Neural cell (in vitro differentiated cells): ENCODE measurements at regions not wholly inside any gene's neighbourhood (a gene's known extent, or its start where the extent isn't known, plus 50 kb on each side); places are given as distances from the start of the nearest gene placed in this dataset.

Experiments
- H2AFZ ChIP-seq: fragments of 200-600, 300-800 bp; sonication (generic), shearing (Covaris generic); 2 replicates; pipeline ENCODE4 v1.6.0; 2014; ENCODE audit warnings: low read depth, mild to moderate bottlenecking, antibody characterized with exemption, low read length, moderate library complexity
- H3F3A ChIP-seq: fragments of 200-600 bp; shearing (Covaris generic); 2 replicates; pipeline ENCODE4 v1.6.1; 2016; ENCODE audit warnings: mild to moderate bottlenecking, moderate library complexity, mixed read lengths, antibody characterized with exemption, low read length; ENCODE audit not compliant: insufficient read depth, poor library complexity, severe bottlenecking
- H3K27ac ChIP-seq: fragments of 200-600, 300-800 bp; sonication (generic), shearing (Covaris generic); 2 replicates; pipeline ENCODE4 v1.5.1; 2014; ENCODE audit warnings: mild to moderate bottlenecking, low read length, moderate library complexity
- H3K27me3 ChIP-seq: fragments of 300-800, 200-600 bp; sonication (generic), shearing (Covaris generic); 2 replicates; pipeline ENCODE4 v1.6.0; 2014; ENCODE audit warnings: mild to moderate bottlenecking, low read depth, low read length, moderate library complexity; ENCODE audit not compliant: insufficient read depth
- H3K36me3 ChIP-seq: fragments of 300-800, 200-600 bp; sonication (generic), shearing (Covaris generic); 2 replicates; pipeline ENCODE4 v1.5.1; 2014; ENCODE audit warnings: mild to moderate bottlenecking, antibody characterized with exemption, low read length, moderate library complexity; ENCODE audit not compliant: insufficient read depth
- H3K4me2 ChIP-seq: fragments of 300-800, 200-600 bp; sonication (generic), shearing (Covaris generic); 2 replicates; pipeline ENCODE4 v1.6.0; 2014; ENCODE audit warnings: mild to moderate bottlenecking, low read length
- H3K4me3 ChIP-seq: fragments of 300-800, 200-600 bp; sonication (generic), shearing (Covaris generic); 2 replicates; pipeline ENCODE4 v1.5.1; 2014; ENCODE audit warnings: mild to moderate bottlenecking, low read length, moderate library complexity
- H3K79me2 ChIP-seq: fragments of 200-600 bp; shearing (Covaris generic); replicated peaks from 2 replicates; pipeline ENCODE4 v1.6.0; 2014; ENCODE audit warnings: mild to moderate bottlenecking, low read length, moderate library complexity; ENCODE audit not compliant: insufficient read depth
- H3K9ac ChIP-seq: fragments of 300-800, 200-600 bp; sonication (generic), shearing (Covaris generic); 2 replicates; pipeline ENCODE4 v1.6.1; 2016; ENCODE audit warnings: mild to moderate bottlenecking, low read length, mixed read lengths
- H3K9me2 ChIP-seq: fragments of 200-600 bp; shearing (Covaris generic); 2 replicates; pipeline ENCODE4 v1.6.1; 2016; ENCODE audit warnings: mild to moderate bottlenecking, low read length, mixed read lengths; ENCODE audit not compliant: insufficient read depth
- H3K9me3 ChIP-seq: fragments of 200-600, 300-800 bp; sonication (generic), shearing (Covaris generic); 2 replicates; pipeline ENCODE4 v1.6.1; 2016; ENCODE audit warnings: mild to moderate bottlenecking, mixed run types, low read length, moderate library complexity, mixed read lengths
- H4K20me1 ChIP-seq: fragments of 200-600 bp; shearing (Covaris generic); 2 replicates; pipeline ENCODE4 v1.6.1; 2016; ENCODE audit warnings: mild to moderate bottlenecking, mixed run types; ENCODE audit not compliant: insufficient read depth
- CTCF ChIP-seq: fragments of 450-650 bp; IDR thresholded peaks from 2 replicates; pipeline ENCODE4 v1.5.1; 2014; ENCODE audit warnings: antibody characterized with exemption, mild to moderate bottlenecking, moderate library complexity; ENCODE audit not compliant: poor library complexity, severe bottlenecking
- EP300 ChIP-seq: fragments of 450-650 bp; conservative IDR thresholded peaks from 2 replicates; pipeline ENCODE4 v1.6.1; 2014; ENCODE audit warnings: antibody characterized with exemption, mild to moderate bottlenecking, moderate library complexity; ENCODE audit not compliant: poor library complexity, severe bottlenecking
- EZH2 ChIP-seq: fragments of 200-600, 300-800 bp; shearing (Covaris generic), sonication (generic); IDR thresholded peaks from 2 replicates; pipeline ENCODE4 v1.6.1; 2014; ENCODE audit warnings: antibody characterized with exemption, low read length, borderline replicate concordance, mild to moderate bottlenecking; ENCODE audit not compliant: insufficient read depth, poor library complexity, severe bottlenecking
- RAD21 ChIP-seq: fragments of 450-650 bp; conservative IDR thresholded peaks from 2 replicates; pipeline ENCODE4 v1.6.1; 2014; ENCODE audit warnings: antibody characterized with exemption, mild to moderate bottlenecking, moderate library complexity
- SMC3 ChIP-seq: fragments of 450-650 bp; conservative IDR thresholded peaks from 2 replicates; pipeline ENCODE4 v1.6.1; 2014; ENCODE audit warnings: antibody characterized with exemption, mild to moderate bottlenecking, moderate library complexity; ENCODE audit not compliant: poor library complexity
- TAF1 ChIP-seq: IDR thresholded peaks from 2 replicates; pipeline ENCODE4 v1.6.1; 2012; ENCODE audit warnings: low read depth
- TF ChIP-seq, protein P1 (sequence below): IDR thresholded peaks from 2 replicates; pipeline ENCODE4 v1.6.1; 2012; ENCODE audit warnings: borderline replicate concordance

DNA sequence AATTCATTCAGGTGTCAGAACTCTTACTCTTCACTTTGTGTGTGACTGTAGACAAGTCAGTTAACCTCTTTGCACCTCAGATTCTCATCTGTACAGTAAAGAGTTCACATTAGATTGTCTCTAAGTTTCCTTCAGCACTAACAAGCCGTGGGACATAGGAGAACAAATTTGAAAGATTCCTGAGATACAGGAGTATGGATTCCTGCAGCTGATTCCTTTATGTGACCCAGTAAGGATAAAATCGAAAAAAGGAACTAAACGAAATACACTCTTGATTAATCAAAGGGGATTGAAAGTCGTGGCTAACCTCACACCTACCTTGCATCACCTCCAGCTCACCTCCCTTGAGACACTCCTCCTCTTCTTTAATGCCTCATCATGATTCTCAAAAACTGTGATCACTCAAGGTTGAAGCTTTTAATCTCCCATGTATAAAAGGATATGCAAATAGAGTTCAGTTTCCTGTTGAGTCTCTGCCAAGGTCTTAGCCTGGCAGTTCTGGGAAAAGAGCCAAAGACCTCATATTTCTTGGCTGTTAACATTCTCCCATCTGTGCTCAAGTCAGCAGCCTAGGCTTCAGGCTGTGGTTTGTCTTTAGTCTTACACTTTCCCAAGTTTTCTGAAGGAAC, 156.6 kb downstream of the DAD1 start:
- Histone ChIP-seq H3K9ac (no peak overlapping the region), H2AFZ (no peak overlapping the region), H3K9me2 (no peaks in the 10 kb centered on the region), H3K27me3 (no peaks in the 10 kb centered on the region), H3K36me3 (no peaks in the 10 kb centered on the region), H3K4me3 (no peak overlapping the region), H3K27ac (no peak overlapping the region), H3K4me2 (no peak overlapping the region), H3K79me2 (no peaks in the 10 kb centered on the region), H4K20me1 (no peaks in the 10 kb centered on the region), H3K9me3 (no peaks in the 10 kb centered on the region), H3F3A (no peaks in the 10 kb centered on the region)
- no peak for TF ChIP-seq RAD21
- no peak for TF ChIP-seq SMC3
- no peak for TF ChIP-seq TAF1
- no peak for TF ChIP-seq EZH2
- TF ChIP-seq, protein P1, sequence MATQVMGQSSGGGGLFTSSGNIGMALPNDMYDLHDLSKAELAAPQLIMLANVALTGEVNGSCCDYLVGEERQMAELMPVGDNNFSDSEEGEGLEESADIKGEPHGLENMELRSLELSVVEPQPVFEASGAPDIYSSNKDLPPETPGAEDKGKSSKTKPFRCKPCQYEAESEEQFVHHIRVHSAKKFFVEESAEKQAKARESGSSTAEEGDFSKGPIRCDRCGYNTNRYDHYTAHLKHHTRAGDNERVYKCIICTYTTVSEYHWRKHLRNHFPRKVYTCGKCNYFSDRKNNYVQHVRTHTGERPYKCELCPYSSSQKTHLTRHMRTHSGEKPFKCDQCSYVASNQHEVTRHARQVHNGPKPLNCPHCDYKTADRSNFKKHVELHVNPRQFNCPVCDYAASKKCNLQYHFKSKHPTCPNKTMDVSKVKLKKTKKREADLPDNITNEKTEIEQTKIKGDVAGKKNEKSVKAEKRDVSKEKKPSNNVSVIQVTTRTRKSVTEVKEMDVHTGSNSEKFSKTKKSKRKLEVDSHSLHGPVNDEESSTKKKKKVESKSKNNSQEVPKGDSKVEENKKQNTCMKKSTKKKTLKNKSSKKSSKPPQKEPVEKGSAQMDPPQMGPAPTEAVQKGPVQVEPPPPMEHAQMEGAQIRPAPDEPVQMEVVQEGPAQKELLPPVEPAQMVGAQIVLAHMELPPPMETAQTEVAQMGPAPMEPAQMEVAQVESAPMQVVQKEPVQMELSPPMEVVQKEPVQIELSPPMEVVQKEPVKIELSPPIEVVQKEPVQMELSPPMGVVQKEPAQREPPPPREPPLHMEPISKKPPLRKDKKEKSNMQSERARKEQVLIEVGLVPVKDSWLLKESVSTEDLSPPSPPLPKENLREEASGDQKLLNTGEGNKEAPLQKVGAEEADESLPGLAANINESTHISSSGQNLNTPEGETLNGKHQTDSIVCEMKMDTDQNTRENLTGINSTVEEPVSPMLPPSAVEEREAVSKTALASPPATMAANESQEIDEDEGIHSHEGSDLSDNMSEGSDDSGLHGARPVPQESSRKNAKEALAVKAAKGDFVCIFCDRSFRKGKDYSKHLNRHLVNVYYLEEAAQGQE = no peak

GRCh38 chr14:22429546-22430294, 159.3 kb downstream of the DAD1 start:
- Histone ChIP-seq H3K36me3 (no peaks in the 10 kb centered on the region), H3K9ac (no peak overlapping the region), H3K27me3 (no peaks in the 10 kb centered on the region), H3K79me2 (no peaks in the 10 kb centered on the region), H3K4me2 (no peak overlapping the region), H3K4me3 (no peak overlapping the region), H3F3A (no peaks in the 10 kb centered on the region), H3K9me2 (no peaks in the 10 kb centered on the region), H3K9me3 (no peaks in the 10 kb centered on the region), H3K27ac (peak overlapping the region; percentile 70), H4K20me1 (no peaks in the 10 kb centered on the region), H2AFZ (no peak overlapping the region)
- TF ChIP-seq EZH2 (no peak), RAD21 (no peak)

DNA sequence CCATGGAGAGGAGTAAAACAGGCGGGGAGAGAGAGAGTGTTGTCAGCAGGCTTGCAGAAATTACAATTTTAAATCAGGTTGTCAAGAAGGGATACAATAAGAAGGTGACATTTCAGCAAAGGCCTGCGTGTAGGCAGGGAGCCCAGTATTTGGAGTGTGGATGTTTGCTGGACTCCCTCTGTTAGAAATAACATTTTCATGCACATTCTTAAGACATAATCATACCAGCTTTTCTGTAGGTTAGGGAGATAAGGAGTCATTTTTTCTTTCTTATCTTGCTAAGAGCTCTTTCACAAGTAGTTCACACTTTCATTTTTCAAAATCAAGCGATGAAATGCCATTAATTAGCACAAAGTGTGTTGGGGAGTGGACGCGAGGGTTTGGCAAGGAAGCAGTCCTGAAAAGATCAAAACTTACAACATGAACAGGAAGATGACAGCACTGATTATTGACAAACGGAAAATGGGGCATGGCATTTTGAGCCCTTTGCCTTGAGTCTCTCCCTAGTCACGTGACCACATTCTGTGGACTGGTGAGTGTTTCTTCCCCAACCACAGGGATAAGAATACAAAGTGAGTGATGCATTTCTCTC, 160.2 kb downstream of the DAD1 start:
- Histone ChIP-seq H3K27ac (peak overlapping the region; percentile 70), H3F3A (no peaks in the 10 kb centered on the region), H3K27me3 (no peaks in the 10 kb centered on the region), H3K9ac (peak overlapping the region; percentile 11), H2AFZ (no peak overlapping the region), H3K4me3 (peak overlapping the region; percentile 2), H4K20me1 (no peaks in the 10 kb centered on the region), H3K36me3 (no peaks in the 10 kb centered on the region), H3K4me2 (peak overlapping the region; percentile 31), H3K9me3 (no peaks in the 10 kb centered on the region), H3K9me2 (no peaks in the 10 kb centered on the region), H3K79me2 (no peaks in the 10 kb centered on the region)
- TF ChIP-seq CTCF (no peak), EP300 (peak; percentile 24)
